ENCODE measurements at regions not wholly inside any gene's neighbourhood (a gene's known extent, or its start where the extent isn't known, plus 50 kb on each side); places are given as distances from the start of the nearest gene placed in this dataset.
A peak's percentile ranks its signal among the peaks of the same experiment; 100 is the strongest.

GRCh38 chr2:105179469-105180372, 61.8 kb upstream of the GPR45 start:
- TF ChIP-seq, protein P1, sequence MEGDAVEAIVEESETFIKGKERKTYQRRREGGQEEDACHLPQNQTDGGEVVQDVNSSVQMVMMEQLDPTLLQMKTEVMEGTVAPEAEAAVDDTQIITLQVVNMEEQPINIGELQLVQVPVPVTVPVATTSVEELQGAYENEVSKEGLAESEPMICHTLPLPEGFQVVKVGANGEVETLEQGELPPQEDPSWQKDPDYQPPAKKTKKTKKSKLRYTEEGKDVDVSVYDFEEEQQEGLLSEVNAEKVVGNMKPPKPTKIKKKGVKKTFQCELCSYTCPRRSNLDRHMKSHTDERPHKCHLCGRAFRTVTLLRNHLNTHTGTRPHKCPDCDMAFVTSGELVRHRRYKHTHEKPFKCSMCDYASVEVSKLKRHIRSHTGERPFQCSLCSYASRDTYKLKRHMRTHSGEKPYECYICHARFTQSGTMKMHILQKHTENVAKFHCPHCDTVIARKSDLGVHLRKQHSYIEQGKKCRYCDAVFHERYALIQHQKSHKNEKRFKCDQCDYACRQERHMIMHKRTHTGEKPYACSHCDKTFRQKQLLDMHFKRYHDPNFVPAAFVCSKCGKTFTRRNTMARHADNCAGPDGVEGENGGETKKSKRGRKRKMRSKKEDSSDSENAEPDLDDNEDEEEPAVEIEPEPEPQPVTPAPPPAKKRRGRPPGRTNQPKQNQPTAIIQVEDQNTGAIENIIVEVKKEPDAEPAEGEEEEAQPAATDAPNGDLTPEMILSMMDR (IDR thresholded peaks at IDR 0.05; ENCODE audit: low read depth, low read length) = peak; percentile 71
- peak; percentile 45 to 87 for DNase-seq (ENCODE audit: low read depth in 1 of 2, low spot score in 1 of 2)
- no peaks in the 10 kb centered on the region for H3K4me1 ChIP-seq (ENCODE audit: low read depth)
- no peak overlapping the region for H3K4me3 ChIP-seq
- H3K36me3 ChIP-seq = no peaks in the 10 kb centered on the region
- peaks cover 18% of the 10 kb centered on the region for H3K27me3 ChIP-seq
- no peaks in the 10 kb centered on the region for H3K9me3 ChIP-seq (ENCODE audit: low read depth)
- H3K27ac ChIP-seq = no peak overlapping the region

- TF ChIP-seq, protein P1 (IDR thresholded peaks at IDR 0.05; ENCODE audit: low read depth, low read length) = no peak
- no peak overlapping the region for H3K4me3 ChIP-seq
- H3K36me3 ChIP-seq = no peaks in the 10 kb centered on the region
- DNase-seq (ENCODE audit: low read depth in 1 of 2, low spot score in 1 of 2) = no peak
- peaks cover 18% of the 10 kb centered on the region for H3K27me3 ChIP-seq
- H3K27ac ChIP-seq = no peak overlapping the region
- H3K4me1 ChIP-seq (ENCODE audit: low read depth) = no peaks in the 10 kb centered on the region
- H3K9me3 ChIP-seq (ENCODE audit: low read depth) = no peaks in the 10 kb centered on the region
Observed at GRCh38 chr2:105180491-105180972, 61.0 kb upstream of the GPR45 start.

- no peaks in the 10 kb centered on the region for H3K36me3 ChIP-seq
- no peak for DNase-seq (ENCODE audit: low read depth in 1 of 2, low spot score in 1 of 2)
- no peak overlapping the region for H3K27ac ChIP-seq
- peaks cover 15% of the 10 kb centered on the region for H3K27me3 ChIP-seq
- no peak overlapping the region for H3K4me3 ChIP-seq
- no peaks in the 10 kb centered on the region for H3K4me1 ChIP-seq (ENCODE audit: low read depth)
- H3K9me3 ChIP-seq (ENCODE audit: low read depth) = no peaks in the 10 kb centered on the region
- TF ChIP-seq, protein P1 (IDR thresholded peaks at IDR 0.05; ENCODE audit: low read depth, low read length) = no peak
Observed at GRCh38 chr2:105181282-105181681, 60.3 kb upstream of the GPR45 start.

DNA sequence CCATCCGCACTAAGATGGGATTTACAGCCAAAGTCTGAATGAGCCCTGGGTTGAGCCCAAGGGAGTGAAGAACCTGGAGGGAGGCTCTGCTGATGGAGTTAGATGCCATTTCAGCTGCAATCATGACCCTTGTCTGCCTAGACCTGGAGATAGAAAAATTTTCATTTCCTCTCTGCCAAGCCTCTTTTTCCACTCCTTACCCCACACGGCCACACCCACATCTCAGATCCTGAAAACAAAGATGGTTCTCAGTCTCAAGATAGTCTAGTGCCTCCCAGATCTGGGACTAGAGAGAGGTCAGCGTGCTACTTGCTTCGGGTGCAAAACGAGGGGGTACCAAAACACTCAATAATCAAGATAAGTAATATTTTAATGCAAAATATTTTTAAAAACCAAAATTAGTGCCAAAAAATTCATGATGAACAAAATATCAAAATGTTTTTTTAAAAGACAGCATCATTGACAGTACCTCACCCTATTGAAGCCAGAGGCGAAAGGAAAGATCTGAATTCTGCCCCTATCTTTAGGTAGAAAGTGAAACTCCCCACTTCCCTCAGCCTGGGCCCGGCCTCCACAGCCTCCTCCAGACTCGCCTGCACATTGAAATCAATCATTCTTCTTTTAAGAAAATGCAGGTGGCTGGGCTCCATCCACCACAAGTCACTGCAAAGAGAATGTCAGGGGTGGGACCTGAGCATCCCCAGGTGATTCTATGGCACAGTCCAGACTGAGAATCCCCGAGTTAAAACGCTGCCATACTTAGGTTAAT, 57.8 kb upstream of the GPR45 start:
- TF ChIP-seq, protein P1 (IDR thresholded peaks at IDR 0.05; ENCODE audit: low read depth, low read length) = no peak
- Histone ChIP-seq H3K4me1 (ENCODE audit: low read depth) (no peaks in the 10 kb centered on the region), H3K27ac (no peak overlapping the region), H3K27me3 (no peaks in the 10 kb centered on the region), H3K36me3 (no peaks in the 10 kb centered on the region), H3K4me3 (no peak overlapping the region), H3K9me3 (ENCODE audit: low read depth) (no peaks in the 10 kb centered on the region)
- no peak for DNase-seq (ENCODE audit: low read depth in 1 of 2, low spot score in 1 of 2)

DNA sequence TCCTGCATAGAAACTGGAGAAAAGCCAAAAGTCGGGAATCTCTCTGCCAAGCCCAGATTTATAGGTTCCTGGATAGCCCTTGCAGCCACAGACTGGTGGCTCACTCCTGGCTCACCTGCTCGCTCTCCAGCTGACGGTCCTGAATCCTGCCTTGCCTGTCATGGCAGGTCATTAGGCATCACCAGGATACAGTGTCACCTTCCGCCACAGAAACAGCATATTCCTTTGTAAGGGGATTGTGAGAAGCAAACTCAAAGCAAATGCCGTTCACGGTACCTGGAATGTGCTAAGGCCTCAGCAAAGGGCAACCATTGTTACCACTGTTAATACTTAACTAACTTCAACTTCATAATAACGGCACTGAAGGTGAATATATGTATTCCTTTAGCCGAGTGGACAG, 57.1 kb upstream of the GPR45 start:
- Histone ChIP-seq H3K27me3 (no peaks in the 10 kb centered on the region), H3K4me1 (ENCODE audit: low read depth) (no peaks in the 10 kb centered on the region), H3K4me3 (no peak overlapping the region), H3K27ac (no peak overlapping the region), H3K9me3 (ENCODE audit: low read depth) (no peaks in the 10 kb centered on the region), H3K36me3 (no peaks in the 10 kb centered on the region)
- DNase-seq (ENCODE audit: low read depth in 1 of 2, low spot score in 1 of 2) = no peak
- TF ChIP-seq, protein P1 (IDR thresholded peaks at IDR 0.05; ENCODE audit: low read depth, low read length) = no peak
